ENCODE measurements at regions not wholly inside any gene's neighbourhood (a gene's known extent, or its start where the extent isn't known, plus 50 kb on each side); places are given as distances from the start of the nearest gene placed in this dataset.

GRCh38 chr6:113149511-113149910 lies 707.6 kb upstream of the MARCKS start:
- TF ChIP-seq EZH2 (IDR thresholded peaks at IDR 0.05) = no peak
- TF ChIP-seq POLR2AphosphoS5 (IDR thresholded peaks at IDR 0.05; ENCODE audit: borderline replicate concordance, low read depth, low read length) = no peak

Measured in SK-N-MC (cell line).